NCI-H524 (cell line): ENCODE measurements at regions not wholly inside any gene's neighbourhood (a gene's known extent, or its start where the extent isn't known, plus 50 kb on each side); places are given as distances from the start of the nearest gene placed in this dataset.
A peak's percentile ranks its signal among the peaks of the same experiment; 100 is the strongest.

Source experiments
- DNase-seq, 2 experiments: peaks; one replicate each; lab custom pipeline; 2025; lab: John Stamatoyannopoulos, UW

- DNase-seq, result no peak
Observed at GRCh38 chr15:39304931-39305728, 275.7 kb upstream of the THBS1 start.

GRCh38 chr15:39310633-39311032 lies 270.2 kb upstream of the THBS1 start:
- no peak for DNase-seq

GRCh38 chr15:39312984-39313383 lies 267.9 kb upstream of the THBS1 start:
- DNase-seq, result peak in 1 of 2 experiments; percentile 59

- no peak for DNase-seq
Observed at GRCh38 chr15:39313467-39313866, 267.4 kb upstream of the THBS1 start.

- DNase-seq, result no peak
Observed at GRCh38 chr15:39313881-39314280, 267.0 kb upstream of the THBS1 start.

- no peak for DNase-seq
Observed at GRCh38 chr15:39315206-39315850, 265.6 kb upstream of the THBS1 start.

- DNase-seq, result no peak
Observed at GRCh38 chr15:39317225-39317624, 263.7 kb upstream of the THBS1 start.

GRCh38 chr15:39318231-39318630 lies 262.6 kb upstream of the THBS1 start:
- no peak for DNase-seq

GRCh38 chr15:39320355-39320754 lies 260.5 kb upstream of the THBS1 start:
- DNase-seq, result no peak

- no peak for DNase-seq
Observed at GRCh38 chr15:39320886-39321285, 260.0 kb upstream of the THBS1 start.

GRCh38 chr15:39321977-39322376 lies 258.9 kb upstream of the THBS1 start:
- DNase-seq, result no peak

GRCh38 chr15:39323157-39323556 lies 257.7 kb upstream of the THBS1 start:
- DNase-seq, result no peak

GRCh38 chr15:39323706-39324105 lies 257.2 kb upstream of the THBS1 start:
- DNase-seq, result peak in 1 of 2 experiments; percentile 53

- peak; percentile 44 to 88 for DNase-seq
Observed at GRCh38 chr15:39326306-39326975, 254.4 kb upstream of the THBS1 start.

- no peak for DNase-seq
Observed at GRCh38 chr15:39327005-39327730, 253.7 kb upstream of the THBS1 start.

GRCh38 chr15:39330061-39330460 lies 250.8 kb upstream of the THBS1 start:
- DNase-seq, result no peak

GRCh38 chr15:39331584-39331983 lies 249.3 kb upstream of the THBS1 start:
- no peak for DNase-seq

- DNase-seq, result no peak
Observed at GRCh38 chr15:39332846-39333245, 248.0 kb upstream of the THBS1 start.

GRCh38 chr15:39333393-39333792 lies 247.5 kb upstream of the THBS1 start:
- DNase-seq, result no peak

GRCh38 chr15:39333896-39334295 lies 247.0 kb upstream of the THBS1 start:
- DNase-seq, result no peak

- no peak for DNase-seq
Observed at GRCh38 chr15:39336926-39337325, 244.0 kb upstream of the THBS1 start.

GRCh38 chr15:39338251-39338650 lies 242.6 kb upstream of the THBS1 start:
- no peak for DNase-seq
